Panc1 (cell line): ENCODE measurements at regions not wholly inside any gene's neighbourhood (a gene's known extent, or its start where the extent isn't known, plus 50 kb on each side); places are given as distances from the start of the nearest gene placed in this dataset.

Experiments
- CTCF ChIP-seq: fragments of 450-650 bp; IDR thresholded peaks from 2 replicates; pipeline ENCODE4 v1.5.1; 2017; ENCODE audit warnings: mild to moderate bottlenecking
- POLR2AphosphoS5 ChIP-seq: IDR thresholded peaks from 2 replicates; pipeline ENCODE4 v1.6.1; 2012; ENCODE audit warnings: mild to moderate bottlenecking, low read depth, low read length, moderate library complexity
- REST ChIP-seq, 2 experiments: IDR thresholded peaks; 2 replicates each; pipeline ENCODE4 v1.6.1; 2011 to 2012; ENCODE audit warnings: low read depth in 2 of 2, control low read depth in 1 of 2, low read length in 1 of 2, mild to moderate bottlenecking in 1 of 2, moderate library complexity in 1 of 2; ENCODE audit not compliant: insufficient read depth in 1 of 2
- TCF7L2 ChIP-seq: IDR thresholded peaks from 2 replicates; pipeline ENCODE4 v1.6.1; 2011; ENCODE audit warnings: mild to moderate bottlenecking, low read depth, low read length, inconsistent platforms

GRCh38 chr6:135600086-135600702, 102.7 kb upstream of the AHI1 start:
- TF ChIP-seq CTCF (no peak), POLR2AphosphoS5 (no peak), TCF7L2 (no peak), REST (IDR thresholded peaks at IDR 0.05; ENCODE audit: insufficient read depth in 1 of 2, low read depth in 2 of 2, low read length in 1 of 2) (no peak)
